GM19043 (cell line): ENCODE measurements at regions not wholly inside any gene's neighbourhood (a gene's known extent, or its start where the extent isn't known, plus 50 kb on each side); places are given as distances from the start of the nearest gene placed in this dataset.
A peak's percentile ranks its signal among the peaks of the same experiment; 100 is the strongest.

ENCODE experiments used
- ATAC-seq: cut with Tn5 transposase; IDR thresholded peaks from one replicate; pipeline ENCODE4 v1.9.1; 2021; ENCODE audit warnings: low read depth; ENCODE audit not compliant: unreplicated experiment

DNA sequence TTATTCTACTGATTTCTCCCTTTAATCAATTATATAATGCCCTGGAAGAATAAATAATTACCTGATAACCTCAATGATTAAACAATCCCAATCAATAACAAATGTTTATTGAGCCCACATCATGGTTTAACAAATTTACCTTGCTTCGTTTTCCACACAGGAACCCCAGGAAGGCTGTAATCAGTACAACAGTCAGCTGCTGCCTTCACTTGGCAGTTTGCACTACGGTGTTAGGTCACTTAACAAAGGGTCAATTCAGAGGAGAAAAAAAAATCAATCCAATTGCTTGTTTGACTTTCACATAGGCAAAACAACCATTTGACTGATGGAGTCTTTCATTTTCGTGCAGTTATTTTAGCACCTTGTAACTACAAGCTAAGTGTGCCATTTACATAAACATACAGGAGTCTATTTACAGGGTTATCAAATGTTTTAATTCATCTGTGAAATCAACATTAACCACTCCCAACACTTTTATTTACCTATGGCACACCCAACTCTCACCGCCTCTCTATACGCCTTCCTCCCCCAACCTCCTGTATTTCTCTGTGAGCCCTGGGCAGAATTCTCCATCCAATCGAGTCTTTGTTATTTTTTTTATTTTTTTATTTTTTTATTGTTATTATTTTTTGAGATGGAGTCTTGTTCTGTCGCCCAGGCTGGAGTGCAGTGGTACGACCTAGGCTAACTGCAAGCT, 140.4 kb upstream of the TAB2 start:
- ATAC-seq = no peak

DNA sequence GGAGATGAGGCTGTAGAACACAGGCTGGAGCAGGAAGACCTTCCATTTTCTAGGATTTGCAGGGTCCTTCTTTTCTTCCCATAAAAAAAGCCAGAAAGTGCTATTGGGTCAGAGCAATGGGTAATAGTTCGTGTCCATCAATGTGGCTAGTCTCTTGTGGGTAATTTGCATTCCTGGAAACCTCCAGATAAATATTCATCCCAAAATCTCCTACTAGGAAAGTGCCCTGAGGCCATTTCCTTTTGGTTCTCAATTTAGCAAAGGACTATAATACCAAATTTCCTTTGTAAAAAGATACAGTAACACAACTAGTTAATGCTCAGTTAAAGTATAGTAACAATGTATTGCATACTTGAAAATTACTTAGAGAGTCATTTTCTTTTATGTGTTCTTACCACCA, 138.1 kb upstream of the TAB2 start:
- no peak for ATAC-seq

DNA sequence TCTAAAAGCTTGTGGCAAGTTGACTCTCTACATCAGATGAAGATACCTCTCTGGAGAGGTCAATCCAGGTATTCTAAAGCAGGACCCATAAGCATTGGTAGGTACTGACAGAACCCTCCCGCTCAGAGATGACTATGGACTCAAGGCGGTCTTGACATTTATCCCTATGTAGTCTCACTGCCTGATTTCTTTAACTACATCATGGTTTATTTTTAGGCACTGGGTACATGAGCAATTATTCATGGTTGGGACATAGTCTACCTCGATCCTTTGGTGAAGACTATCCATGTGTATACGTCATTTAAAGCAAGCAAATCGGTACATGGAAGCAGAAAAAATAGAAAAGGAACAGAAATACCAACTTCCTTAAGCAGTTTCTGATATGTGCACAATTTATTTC, 136.2 kb upstream of the TAB2 start:
- ATAC-seq = no peak

DNA sequence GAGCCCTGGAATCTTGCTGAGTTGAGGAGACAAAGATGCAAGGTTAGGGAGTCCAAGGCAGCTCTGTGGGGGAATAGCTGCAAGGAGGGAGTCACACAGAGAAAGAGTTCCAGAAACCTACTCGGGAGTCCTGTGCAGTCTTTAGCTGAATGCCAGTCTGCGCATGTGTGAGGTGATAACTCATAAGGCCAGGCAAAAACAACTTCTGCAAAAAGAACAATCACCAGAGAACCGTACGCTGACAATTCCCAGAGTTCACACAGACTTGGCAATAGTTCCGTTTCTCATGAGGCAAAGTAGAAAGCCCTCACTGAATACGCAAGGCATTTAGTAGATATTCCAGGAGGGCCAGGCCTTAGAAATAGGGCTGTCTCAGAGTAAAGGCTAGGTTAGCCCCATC, 135.2 kb upstream of the TAB2 start:
- no peak for ATAC-seq

DNA sequence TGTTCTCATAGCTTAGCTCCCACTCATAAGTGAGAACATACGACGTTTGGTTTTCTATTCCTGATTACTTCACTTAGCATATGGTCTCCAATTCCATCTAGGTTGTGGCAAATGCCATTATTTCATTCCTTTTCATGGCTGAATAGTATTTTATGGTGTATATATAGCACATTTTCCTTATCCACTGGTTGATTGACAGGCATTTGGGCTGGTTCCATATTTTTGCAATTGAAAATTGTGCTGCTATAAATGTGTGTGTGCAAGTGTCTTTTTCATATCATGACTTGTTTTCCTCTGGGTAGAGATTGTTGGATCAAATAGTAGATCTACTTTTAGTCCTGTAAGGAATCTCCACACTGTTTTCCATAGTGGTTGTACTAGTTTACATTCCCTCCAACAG, 133.0 kb upstream of the TAB2 start:
- no peak for ATAC-seq

DNA sequence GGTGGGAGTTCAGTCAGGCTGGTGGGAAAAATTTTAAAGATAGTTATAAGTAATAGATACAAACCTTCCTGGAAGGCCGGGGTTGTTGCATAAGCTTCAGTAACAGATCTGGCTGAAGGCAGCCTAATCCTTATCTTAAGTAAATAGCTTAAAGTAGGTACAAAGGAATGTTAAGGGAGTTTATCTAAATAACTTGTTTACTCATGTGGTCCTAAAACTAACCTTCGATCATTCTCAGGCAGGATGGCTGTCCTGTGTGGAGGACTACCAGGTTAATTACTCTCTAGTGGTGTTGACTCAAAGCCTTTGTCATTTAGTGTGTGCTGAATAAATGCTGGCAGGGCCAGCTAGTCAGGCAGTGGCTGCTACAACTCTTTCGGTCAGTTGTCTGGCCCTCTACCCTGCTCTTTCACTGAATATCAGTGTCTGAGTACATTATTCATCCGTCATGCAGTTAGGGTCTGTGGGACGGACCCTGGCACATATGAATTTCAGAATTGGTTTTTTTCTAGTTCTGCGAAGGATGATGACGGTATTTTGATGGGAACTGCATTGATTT, 131.6 kb upstream of the TAB2 start:
- ATAC-seq = no peak

DNA sequence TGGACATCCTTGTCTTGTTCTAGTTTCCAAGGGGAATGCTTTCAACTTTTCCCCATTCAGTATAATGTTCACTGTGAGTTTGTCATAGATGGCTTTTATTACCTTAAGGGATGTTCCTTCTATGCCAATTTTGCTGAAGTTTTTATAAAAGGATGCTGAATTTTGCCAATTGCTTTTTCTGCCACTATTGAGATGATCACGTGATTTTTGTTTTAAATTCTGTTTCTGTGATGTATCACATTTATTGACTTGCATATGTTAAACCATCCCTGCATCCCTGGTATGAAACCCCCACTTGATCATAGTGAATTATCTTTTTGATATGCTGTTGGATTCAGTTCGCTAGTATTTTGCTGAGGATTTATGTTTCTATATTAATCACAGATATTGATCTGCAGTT, 130.6 kb upstream of the TAB2 start:
- ATAC-seq = no peak

DNA sequence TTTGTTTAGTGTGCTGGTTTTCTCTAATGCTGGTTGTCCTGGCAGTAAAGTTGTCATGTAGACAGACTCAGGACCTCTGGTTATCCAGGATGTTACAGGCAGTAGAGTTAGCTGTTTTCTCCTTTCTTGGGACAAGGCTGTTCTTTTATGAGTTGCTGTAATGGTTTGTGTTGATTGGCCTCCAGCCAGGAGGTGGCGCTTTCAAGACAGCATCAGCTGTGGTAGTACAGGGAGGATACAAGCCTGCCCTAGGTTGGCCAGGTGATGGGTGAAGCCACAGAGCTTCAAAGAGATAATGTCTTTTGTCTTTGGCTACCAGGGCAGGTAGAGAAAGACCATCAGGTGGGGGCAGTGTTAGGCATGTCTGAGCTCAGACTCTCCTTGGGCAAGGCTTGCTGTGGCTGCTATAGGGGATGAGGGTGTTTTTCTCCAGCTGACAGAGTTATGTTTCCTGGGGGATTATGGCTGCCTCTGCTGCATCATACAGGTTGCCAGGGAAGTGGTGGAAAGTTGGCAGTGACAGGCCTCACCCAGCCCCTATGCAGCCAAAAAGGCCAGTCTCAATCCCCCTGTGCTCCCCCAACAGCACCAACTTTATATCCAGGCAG, 127.2 kb upstream of the TAB2 start:
- ATAC-seq = peak; percentile 59

DNA sequence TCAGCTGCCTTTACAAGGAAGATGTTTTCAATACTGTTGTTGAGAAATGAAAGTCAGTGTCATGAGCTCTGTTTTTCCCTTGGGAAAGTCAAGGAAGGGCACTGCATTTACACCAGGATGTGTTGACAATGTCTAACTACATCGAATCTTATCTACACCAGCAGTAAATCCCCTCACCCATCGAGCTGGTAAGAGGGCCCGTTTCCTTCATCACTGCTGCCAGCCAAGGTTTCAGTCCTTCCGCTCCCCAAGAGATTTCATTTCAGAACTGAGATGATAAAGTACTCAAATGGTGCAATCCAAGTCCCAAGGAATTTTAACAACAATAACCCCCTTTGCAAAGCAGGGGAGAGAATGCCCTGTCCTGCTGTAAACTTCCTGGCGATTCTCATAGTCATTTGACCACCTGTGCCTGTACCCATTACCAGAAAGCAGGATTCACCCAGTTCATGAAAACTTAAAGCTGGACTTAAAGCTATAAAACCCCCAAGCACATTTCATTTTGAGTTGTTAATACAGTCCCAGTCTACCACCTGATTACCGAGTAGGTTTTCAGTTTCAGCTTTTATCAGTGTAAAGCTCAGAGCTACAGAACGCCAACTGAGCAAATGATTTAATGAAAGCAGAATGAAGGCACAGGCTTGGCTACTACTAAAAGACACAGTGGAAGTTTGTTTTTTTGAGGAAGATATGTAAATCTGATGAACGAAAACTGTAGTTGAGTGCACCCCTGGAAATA, 122.5 kb upstream of the TAB2 start:
- ATAC-seq = no peak

DNA sequence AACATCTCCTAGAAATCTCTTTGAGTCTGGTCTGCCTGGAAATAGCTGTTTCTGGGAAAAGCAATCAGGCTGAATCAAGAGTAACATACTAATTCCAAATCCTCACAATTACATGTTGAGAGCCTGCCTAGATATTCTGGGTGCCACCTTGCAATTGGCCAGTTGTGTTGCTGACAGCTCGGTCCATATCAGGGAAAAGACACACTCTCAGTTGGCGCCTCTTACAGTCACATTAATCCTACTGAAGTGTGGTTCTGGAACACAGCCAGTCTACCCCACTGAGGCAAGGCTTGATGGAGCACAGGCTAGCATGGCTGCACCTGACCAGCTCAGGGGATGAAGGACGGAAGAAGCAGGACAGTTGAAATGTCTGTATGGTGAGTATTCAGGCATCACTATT, 121.4 kb upstream of the TAB2 start:
- ATAC-seq = no peak

DNA sequence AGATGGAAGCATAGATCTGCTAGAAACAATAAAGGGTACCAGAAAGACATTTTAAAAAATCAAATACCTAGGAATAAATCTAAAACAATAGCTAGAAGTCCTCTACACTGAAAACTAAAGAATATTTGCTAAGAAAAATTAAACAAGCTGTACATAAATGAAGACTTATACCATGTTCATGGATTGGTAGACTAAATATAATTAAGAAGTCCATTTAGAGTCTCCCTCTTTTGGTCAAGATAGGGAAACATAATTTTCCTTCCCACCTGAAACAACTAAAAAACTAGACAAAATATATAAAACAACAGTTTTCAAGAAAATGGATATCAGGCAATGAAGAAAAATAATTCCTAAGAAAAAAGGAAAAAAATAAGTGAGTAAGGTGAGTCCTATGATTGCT, 120.0 kb upstream of the TAB2 start:
- no peak for ATAC-seq

DNA sequence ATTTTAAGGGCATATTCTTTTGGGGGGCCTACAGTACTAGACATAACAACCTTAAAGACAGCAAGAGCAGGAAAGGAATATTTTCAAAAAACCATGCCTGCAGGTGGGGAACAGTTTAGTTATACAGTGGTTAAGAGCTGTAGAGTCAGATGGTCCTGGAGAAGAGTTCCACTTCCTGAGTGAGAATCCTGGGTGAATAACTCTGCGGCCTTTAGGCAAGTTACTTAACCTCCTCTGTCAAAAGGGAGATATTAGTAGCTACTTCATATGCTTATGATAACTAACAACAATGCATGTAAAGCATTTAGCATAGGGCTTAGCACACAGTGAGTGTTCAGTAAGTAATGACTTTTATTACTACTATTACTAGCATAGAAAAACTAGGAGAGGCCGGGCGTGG, 119.2 kb upstream of the TAB2 start:
- ATAC-seq = no peak

DNA sequence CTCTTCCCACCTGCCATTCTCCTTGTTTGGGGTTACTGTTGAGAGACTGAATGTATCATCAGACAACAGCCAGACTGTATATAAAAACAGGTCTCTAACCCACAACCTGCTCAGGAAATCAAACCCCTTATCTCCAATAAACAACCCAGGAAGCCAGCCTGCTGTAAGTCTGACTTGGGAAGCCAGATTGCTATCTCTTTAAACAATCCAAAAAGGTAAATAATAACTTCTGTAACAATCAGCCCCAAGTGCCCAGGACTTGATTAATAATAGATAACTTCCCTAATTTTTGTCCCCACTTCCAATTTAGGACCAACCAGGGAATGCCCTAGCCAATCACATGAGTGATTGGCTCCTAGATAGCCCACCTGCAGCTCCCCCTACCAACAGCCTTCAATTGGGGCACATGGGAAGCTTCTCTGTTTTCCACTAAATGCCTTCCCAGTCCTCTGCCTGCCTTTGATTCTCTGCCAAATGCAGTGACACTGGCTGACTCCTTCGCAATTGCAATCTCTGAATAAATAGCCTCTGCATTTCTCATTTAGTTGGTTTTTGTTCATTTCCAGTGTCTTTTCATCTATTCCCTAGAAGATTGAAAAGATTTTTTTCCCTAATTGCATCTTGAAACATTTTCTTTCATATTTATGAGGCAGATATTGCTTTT, 117.1 kb upstream of the TAB2 start:
- no peak for ATAC-seq

DNA sequence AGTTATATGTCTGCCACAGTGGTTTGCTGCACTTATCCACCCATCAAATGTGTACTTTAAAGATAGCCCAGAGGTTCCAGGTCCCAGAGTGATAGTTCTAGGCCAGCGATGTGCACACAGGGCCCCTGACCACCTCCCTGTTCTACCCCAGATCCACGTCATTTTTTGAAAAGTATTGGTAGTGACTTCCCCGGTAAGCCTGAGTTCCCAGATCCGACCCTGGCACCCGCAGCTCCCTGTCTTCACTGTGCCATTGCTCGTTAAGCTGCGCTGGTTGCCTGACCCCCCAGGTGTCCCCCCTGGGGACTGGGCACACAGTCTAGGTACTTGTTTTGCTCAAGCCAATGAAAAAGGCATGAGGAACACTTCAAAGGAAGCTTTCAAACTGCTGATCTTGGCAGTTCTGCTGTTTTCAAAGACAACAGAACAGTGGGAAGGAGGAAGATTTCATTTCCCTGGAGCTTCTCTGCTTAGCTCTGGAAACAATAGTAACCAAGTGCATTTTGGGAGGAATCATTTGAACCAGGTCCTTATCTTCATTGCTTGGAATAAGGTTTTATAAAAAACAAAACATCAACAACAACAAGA, 116.3 kb upstream of the TAB2 start:
- no peak for ATAC-seq

DNA sequence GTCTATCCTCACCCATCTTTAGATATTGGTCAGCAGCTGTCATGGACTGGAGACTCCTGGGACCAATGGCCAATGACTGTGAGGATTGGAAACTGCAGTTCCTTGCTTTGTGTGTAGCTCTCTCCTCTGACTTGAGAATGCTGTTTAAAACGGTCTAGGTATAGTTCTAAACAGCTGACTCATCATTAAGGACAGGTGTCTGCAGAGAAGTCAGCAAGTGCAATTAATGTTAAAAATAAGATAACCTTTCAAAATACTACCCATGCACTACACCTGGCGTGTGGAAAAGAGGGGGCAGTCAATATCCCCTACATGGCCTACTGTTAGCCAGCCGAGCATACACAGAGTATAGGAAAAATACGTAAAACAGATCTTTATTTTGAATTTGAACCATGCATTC, 115.4 kb upstream of the TAB2 start:
- no peak for ATAC-seq

DNA sequence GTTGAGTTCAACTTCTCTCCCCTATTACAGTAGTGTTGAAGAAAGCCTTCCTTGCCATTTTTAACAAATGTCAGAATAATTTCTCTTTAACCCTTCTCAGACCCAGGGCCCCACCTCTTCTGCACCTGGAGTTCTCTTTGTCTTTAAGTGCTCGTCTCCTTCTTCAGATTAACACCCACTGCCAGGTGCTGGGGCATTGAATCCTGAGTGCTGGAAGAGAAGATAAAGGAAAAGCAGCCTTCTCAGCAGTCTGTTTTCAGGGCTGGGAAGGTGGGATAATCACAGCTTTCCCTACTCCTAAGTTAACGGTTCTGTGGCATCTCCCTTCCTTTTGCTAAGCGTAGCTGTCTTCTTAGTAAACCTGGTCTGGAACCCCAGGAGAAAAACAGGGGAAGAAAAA, 114.6 kb upstream of the TAB2 start:
- ATAC-seq = no peak

DNA sequence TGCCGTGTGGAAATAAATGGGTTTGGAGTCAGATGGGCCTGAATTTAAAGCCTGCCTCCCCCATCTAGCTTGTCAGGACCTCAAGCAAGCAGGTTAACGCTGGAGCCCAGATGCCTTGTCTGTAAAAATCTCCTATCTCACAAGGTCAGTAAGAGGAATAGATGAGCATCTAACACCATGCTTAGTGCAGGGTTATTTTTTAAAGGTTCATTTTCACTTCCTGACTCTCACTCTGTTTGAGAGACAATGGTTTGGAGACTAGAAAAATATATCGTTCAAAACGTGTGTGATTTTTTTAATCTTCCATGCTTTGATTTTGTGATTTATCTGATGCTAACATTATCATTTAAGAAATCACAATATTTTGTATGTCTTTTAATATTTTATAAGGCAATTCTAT, 114.0 kb upstream of the TAB2 start:
- ATAC-seq = no peak

DNA sequence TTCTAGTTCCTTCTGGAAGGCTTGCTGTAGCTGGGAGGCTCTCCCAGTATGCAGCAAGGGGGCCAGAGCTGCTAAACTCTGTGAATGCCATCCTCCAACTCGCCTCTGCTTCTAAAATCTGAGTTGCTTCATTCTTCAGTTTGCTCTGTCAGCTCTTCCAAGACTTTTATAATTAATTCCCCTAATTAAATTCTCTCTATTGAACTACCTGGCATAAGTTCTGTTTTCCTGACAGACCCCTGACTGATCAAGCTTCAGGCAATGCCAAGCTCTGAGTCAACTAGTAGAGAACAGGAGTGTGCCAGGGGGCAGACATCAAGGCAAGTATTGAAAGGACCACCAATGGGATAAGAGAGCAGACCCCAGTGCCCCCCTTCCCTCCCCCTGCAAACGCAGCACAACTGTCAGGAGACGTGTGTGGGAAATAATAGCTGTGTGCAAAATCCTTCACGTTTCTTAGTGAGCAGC, 109.3 kb upstream of the TAB2 start:
- no peak for ATAC-seq

DNA sequence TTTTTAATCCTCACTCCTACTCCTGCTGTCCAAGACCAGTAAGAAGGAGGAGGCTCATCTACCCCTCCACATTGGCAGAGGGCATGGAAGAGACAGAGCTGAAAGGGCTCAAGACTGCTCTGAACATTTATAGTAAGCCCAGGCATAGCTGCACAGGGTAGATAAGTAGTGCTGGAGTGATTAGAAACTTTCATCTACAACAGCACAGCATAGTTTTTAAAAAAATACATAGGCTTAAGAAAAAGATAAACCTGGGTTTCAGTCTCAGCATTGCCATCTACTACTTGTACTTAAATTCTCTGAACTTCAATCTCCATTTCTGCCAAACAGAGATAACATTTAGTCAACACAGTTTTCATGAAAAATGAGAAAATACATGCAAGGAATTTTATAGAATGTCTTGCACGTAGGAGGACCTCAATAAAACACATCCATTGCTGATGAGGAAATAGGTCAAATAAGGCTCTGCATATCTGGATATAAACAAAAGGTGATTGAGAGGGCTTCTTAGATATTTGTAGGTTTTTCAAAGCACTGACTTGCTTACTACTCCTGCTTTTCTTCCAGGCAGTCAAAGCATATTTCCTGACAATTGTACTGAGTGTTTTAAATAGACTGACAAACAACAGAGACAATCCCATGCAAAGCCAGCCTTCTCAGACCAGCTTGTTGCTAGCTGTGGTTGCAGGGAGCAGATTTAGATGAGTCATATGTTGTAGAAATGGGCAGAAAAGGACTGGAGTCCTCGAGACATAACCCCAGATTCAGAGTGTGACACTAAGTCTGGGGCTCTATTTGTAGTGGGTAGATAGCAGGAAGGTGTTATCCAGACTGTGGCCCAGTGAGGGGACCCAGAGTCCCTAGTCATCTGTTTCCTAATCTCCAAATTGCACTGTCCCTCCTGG, 107.4 kb upstream of the TAB2 start:
- ATAC-seq = no peak
